D721Med (cell line): ENCODE measurements at regions not wholly inside any gene's neighbourhood (a gene's known extent, or its start where the extent isn't known, plus 50 kb on each side); places are given as distances from the start of the nearest gene placed in this dataset.

ENCODE experiments used
- DNase-seq: peaks from one replicate; pipeline ENCODE4 v3.0.0; 2011; ENCODE audit warnings: low spot score; ENCODE audit not compliant: insufficient read length
- FAIRE-seq: peaks from 2 replicates; lab custom pipeline; 2011; peaks lifted over from hg19 to GRCh38; lab: Jason Lieb, UNC
- CTCF ChIP-seq: IDR thresholded peaks from 2 replicates; pipeline ENCODE4 v1.5.1; 2012; ENCODE audit warnings: mild to moderate bottlenecking, control low read depth; ENCODE audit not compliant: insufficient read depth; ENCODE audit errors: missing control alignments

GRCh38 chr3:147139341-147139740, 267.0 kb downstream of the ZIC4 start:
- DNase-seq (no peak), FAIRE-seq (no peak)
- TF ChIP-seq CTCF = no peak

GRCh38 chr3:147132168-147132567, 274.2 kb downstream of the ZIC4 start:
- TF ChIP-seq CTCF = no peak
- DNase-seq (no peak), FAIRE-seq (no peak)

GRCh38 chr3:147130461-147130860, 275.9 kb downstream of the ZIC4 start:
- DNase-seq = no peak

GRCh38 chr3:147129665-147130064, 276.7 kb downstream of the ZIC4 start:
- FAIRE-seq = no peak
- DNase-seq = no peak
- no peak for TF ChIP-seq CTCF

More at GRCh38 chr3:147130461-147130860, 275.9 kb downstream of the ZIC4 start:
- no peak for FAIRE-seq
- TF ChIP-seq CTCF = no peak

- no peak for FAIRE-seq
- DNase-seq = no peak
- no peak for TF ChIP-seq CTCF
These were observed 284.0 kb downstream of the ZIC4 start for GRCh38 chr3:147122350-147122749.

- FAIRE-seq (no peak), DNase-seq (no peak)
- peak; percentile 46 for TF ChIP-seq CTCF
These were observed 286.4 kb downstream of the ZIC4 start for GRCh38 chr3:147119989-147120388.

GRCh38 chr3:147119346-147119745, 287.0 kb downstream of the ZIC4 start:
- no peak for FAIRE-seq
- TF ChIP-seq CTCF = no peak
- no peak for DNase-seq
